ENCODE measurements at regions not wholly inside any gene's neighbourhood (a gene's known extent, or its start where the extent isn't known, plus 50 kb on each side); places are given as distances from the start of the nearest gene placed in this dataset.
"Not testable (repeated sequence)": the region's sequence is repeated elsewhere in the genome, so short reads cannot be mapped to it uniquely, and the experiment has no call there.

DNA sequence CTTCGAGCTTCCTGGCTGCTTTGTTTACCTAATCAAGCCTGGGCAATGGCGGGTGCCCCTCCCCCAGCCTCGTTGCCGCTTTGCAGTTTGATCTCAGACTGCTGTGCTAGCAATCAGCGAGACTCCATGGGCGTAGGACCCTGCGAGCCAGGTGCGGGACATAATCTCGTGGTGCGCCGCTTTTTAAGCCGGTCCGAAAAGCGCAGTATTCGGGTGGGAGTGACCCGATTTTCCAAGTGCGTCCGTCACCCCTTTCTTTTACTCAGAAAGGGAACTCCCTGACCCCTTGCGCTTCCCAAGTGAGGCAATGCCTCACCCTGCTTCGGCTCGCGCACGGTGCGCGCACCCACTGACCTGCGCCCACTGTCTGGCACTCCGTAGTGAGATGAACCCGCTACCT, 889.3 kb upstream of the NUDT12 start:
- not testable (repeated sequence) for DNase-seq

DNA sequence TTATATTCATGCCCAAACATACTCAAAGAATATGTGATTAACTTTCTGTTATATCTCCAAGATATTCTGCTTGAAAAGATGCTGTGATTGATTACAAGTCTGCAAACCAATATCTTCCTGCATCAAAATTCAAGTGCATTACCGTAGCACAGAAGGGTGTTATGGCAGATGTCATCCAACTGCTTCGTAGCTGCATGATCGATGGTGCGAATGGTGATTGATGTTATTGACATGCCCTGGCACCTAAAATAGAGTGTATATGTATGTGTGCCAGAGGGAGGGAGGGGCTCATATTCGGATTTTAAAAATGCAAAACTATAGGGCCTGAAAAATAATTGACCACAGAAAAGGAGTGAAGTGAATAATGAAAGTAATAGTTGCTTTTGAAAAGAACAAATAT, 882.1 kb upstream of the NUDT12 start:
- no peak for DNase-seq

GRCh38 chr5:104443706-104444105, 881.1 kb upstream of the NUDT12 start:
- no peak for DNase-seq

DNA sequence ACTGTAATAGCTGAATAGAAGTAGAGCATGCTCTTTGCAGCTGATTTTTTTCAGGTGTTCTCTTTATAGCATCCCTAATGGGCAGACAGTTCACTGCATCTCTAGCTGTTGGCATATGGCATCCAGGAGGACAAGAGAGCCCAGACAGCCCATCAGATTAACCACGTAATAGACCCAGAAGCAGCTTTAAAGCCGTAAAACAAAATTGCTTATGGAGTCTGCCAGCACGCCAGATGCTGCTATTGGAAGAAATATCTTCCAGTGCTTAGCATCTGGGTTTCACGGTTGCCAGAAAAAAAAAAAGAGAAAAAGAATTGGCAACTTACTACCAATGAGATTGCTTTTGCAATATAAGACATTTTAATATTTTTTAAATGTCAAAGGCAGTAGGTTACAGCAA, 869.4 kb upstream of the NUDT12 start:
- no peak for DNase-seq

DNA sequence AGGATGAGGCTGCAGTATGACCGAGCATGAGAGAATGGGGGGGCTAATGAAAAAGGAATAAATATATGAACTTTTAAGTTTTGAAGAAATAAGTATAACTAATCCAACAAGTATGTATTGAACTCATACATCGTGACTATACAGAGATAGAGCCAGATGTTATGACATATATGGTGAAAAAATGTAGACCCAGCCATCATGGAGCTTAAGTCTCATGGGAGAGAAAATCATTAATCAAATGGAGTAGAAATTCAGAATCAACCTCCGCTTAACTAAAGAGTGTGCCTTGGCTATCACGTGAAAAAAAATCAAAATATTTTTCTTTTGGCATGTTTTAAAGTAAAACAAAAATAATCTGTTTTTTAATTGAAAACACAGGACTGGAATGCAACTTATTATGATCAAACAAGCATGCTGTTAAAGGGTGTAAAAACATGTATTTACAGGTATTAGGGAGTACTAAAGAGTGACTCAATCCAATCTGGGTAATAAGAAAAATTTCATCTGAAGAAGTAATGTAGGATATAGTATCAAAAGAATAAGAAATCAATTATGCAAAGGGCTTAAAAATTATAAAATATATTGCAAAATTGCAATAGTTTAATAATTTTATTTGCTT, 868.5 kb upstream of the NUDT12 start:
- no peak for DNase-seq

- no peak for DNase-seq
These were observed 867.3 kb upstream of the NUDT12 start for GRCh38 chr5:104429911-104430310.

DNA sequence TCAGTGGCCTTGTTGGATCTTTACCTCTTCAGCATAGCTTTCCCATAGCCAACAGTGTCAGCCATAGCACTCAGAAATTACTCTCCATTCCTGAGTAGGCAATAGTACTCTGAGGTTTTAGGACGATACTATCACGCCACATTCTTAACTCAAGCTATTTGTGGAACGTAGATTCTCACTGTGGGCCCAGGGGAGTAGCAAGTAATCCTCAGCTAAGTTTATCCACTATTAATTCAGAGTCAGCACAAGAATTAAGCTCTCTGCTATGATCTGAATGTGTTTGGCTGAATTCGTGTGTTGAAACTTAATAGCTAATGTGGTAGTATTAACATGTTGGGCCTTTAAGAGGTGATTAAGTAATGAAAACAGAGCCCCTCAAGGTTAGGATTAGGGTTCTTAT, 858.8 kb upstream of the NUDT12 start:
- DNase-seq, result no peak

- no peak for DNase-seq
These were observed 855.5 kb upstream of the NUDT12 start for GRCh38 chr5:104418056-104418455.

DNA sequence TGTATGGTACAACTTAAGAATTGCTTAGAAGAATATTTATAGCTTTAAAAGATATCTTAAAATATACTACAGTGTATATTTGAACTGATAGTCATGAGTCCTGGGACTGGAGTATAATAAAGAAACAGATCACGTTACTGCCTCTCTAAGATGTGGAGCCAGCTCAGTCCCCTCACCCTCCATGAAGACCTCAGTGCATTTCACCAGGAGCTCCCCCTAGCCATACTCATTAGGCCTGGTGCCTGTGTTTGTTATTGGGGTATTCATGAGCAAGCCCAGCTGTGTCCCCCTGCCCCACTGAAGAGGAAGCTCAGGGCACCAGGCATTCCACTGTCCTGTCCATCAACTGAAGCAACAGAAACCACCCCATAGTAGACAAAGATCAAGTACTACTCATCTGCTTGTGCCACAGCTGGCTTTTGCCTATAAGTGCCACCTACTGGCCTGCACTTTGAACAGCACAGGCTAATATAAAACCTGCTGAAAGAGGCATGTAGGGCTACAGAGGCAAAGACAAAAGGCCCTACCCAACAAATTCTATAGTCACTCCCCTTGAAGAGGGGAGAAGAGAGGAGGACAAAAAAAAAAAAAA, 850.2 kb upstream of the NUDT12 start:
- no peak for DNase-seq

DNA sequence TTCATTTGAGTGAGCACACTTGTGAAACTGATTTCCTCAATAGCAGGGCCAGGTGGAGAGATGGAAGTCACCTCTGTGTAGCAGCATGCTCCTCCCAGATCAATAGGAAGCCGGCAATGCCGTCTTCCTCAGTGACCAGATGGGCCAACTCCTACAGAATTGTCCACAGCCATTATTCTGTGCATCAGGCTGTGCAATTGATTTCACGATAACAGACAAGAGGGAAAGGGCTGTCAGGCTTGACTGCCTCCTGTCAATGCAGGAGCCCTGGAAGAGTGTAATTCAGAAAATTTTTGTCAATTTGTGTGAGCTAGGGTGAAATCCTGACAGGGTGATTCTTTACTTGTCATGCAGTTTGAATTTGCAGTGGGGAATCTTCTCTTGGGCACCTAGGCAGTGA, 838.4 kb upstream of the NUDT12 start:
- DNase-seq, result no peak

DNA sequence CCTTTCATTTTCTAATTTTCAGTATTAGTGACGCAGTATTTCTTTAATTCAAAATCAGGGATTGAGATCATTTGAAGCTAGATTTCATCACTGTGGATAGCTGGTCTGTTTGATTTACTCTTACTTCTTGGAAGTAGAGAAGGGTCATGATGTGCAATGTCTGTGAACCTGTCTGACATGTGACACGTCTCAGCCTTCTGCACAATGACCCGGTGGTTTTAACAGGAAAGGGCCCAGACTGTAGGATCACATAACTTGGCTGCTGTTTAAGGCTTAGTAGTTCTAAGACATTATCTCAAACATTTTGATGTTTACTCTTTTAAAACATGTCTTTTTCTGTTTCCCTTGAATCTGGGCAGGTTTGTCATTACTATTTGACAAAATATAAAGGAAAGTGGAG, 823.3 kb upstream of the NUDT12 start:
- DNase-seq, result no peak

DNA sequence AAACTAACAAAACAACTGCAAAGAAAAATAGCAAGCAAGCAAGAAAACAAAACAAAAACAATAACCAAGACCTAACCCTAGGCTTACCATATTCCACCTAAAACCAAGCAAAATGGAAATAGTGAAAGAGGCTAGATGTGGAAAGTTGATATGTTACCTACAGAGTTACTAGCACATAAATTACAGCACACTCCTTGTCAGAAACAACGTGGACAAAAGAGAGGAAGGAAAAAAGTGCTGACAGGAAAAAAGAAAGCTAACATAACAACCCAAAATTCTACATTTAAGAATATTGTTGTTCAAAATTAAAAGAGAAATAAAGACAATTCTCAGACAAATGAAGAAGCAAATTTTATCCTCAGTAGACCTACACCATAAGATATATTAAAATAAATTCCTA, 812.8 kb upstream of the NUDT12 start:
- DNase-seq, result no peak

DNA sequence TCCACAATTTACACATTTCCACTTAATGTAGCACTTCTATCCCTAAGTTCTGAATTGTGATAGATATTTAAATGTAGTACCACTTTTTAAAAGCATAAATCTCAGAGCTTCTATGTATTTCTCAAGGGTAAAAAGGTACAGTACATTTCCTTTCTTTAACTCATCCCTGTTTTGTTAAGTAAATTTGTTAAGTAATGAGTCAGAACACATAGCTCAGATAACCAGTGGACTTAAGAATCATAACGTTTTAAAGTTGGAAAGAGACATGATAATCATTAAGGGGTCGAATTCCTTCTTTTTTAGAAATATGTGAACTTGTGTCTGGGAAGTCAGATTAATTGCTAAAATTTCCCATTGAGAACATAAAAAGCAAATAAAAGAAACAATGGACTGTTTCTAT, 810.2 kb upstream of the NUDT12 start:
- DNase-seq, result no peak

DNA sequence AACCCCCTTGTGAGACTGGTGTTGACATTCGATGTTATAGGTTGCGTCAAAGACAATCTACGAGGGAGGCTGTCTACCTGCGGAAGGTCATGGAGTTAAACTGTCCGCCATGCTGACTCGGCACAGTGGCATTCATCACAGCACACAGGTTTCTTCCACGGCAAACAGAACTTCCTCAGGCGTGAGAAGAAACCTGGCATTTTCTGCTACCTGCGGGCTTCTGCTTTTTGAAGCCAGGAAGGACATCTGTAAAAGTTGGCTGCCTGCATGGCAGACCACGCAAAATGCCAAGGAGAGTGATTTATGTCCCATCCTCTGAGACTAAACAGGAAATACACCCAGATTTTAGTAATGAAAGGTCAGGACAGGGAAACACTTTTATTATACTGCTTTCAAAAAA, 809.8 kb upstream of the NUDT12 start:
- DNase-seq, result no peak

DNA sequence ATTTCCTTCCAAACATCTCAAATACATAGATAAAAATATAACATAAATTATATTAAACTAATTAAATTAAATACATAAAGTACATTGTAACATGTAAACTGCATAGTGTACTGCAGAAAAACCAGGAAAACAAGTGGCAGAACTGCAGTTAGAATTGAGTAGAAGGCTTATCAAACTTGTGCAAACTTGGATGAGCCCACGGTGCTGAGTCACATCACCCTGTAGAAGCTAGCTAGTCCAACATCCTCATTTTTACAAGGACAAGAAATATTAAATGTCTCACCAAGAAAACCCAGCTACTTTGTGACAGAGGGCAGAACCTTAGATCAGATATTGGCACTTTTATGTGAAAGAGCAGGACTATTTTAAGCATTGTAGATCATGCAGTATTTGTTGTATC, 807.9 kb upstream of the NUDT12 start:
- DNase-seq, result no peak

GRCh38 chr5:104367978-104368377, 805.4 kb upstream of the NUDT12 start:
- no peak for DNase-seq

DNA sequence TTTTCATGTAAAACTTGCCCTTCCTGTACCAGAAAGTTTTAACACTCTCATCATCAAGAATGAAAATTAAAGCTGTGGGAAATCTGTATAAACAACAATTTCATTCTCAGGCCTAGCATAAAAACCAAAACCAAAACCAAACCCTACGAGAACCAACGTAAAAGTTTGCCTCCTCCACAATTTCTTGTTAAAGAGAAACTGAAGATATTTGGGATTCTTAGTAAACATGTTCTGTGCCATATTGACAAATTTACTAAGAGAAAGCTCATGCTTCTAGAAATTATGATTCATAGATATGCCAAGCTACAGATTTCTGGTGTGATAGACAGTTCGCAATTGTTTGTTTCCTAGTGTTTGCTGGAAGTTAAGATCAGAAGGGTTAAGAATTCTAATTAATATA, 801.0 kb upstream of the NUDT12 start:
- DNase-seq, result no peak

GRCh38 chr5:104361932-104362331, 799.3 kb upstream of the NUDT12 start:
- DNase-seq, result no peak

DNA sequence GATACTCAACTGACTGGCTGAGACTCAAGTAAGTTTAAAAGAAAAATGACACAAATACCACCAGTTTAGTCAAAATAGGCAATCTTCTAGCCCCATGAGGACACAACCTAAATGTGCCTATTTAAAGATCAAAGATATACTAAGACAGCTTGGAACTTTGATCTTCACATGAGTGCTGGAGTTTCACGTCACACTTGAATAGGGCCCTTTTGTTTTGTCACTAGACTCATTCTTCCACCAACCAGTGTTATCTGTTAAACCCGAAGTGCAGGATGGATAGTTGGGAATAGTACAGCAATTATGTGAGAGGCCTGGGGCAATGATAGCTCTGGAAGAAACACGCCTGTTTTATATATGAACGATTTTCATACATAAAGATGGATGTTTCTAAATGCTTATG, 792.8 kb upstream of the NUDT12 start:
- DNase-seq, result no peak

GRCh38 chr5:104353371-104353770, 790.8 kb upstream of the NUDT12 start:
- DNase-seq, result no peak

- no peak for DNase-seq
These were observed 790.4 kb upstream of the NUDT12 start for GRCh38 chr5:104352954-104353353.

- DNase-seq, result no peak
These were observed 784.6 kb upstream of the NUDT12 start for GRCh38 chr5:104347119-104347708.

DNA sequence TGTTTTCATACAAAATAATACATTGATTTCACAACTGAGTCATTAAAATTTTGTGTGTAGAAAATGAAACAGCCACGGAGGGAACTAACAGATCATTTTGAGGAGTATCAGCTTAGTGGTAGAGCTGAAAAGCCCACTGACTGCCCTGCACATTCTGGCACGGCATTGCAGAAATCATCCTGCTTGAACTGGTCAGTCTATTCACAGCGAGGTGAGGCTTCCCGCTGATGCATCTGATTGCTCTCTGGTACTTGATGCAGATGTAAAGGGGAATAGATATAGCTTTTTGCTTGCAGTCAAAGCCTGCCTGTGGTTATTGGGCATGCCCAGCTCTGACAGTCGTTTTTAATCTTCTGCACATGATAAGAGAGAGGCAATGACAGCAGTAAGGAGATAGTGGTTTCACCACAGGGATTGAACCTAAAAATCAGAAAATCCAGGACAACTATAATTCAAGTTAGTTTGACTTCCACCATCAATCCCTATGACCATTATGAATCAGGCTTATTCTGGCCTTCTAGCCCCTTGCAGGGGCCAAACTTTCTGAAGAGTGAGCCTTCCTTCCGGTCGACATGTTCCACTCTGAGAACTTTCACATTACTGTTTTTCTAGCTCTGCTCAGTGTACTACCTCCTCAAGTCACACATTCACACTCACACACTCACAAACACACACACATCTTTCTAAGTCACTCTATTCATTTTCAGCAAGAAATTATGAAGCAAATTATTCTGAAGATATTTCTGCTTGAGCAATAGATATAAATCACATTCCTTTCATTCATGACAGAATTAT, 782.8 kb upstream of the NUDT12 start:
- DNase-seq, result no peak

DNA sequence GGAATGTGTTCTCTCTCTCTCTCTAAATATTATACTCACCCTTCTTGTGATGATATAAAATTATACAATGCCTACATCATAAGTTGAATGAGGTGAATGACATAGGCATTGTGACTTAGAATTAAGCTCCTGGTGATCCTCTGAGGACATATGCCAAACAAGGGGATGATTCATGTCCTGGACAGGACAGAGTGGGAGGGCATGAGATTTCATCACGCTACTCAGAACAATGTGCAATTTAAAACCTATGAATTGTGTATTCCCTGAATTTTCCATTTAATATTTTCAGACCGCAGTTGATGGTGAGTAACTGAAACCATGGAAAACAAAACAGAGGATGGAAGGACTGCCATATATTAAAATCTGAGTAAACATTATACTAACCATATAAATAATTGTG, 782.2 kb upstream of the NUDT12 start:
- no peak for DNase-seq

Data from stimulated activated CD4-positive, alpha-beta T cell treated with anti-CD3 and anti-CD28 coated beads, Interleukin-1b, Interleukin-23, amount 100 ng/mL, for 48 hours (primary cell).